HCT116 (cell line): ENCODE measurements at regions not wholly inside any gene's neighbourhood (a gene's known extent, or its start where the extent isn't known, plus 50 kb on each side); places are given as distances from the start of the nearest gene placed in this dataset.

Experiments
- ATAC-seq: fragments of 200-7000 bp; cut with Tn5 transposase; 2 replicates; pipeline ENCODE4 v1.9.1; 2020; ENCODE audit warnings: mild to moderate bottlenecking, moderate library complexity
- BruUV-seq: library from RNA; stranded (reverse); fragments of 400-500 nt; replicated peaks from 2 replicates; lab custom pipeline; 2021; lab: Mats Ljungman, UMichigan
- CTCF ChIA-PET: fragments of 300-600 bp; sonication (Branson Sonifier 250); formaldehyde crosslinking; loops from one replicate; lab custom pipeline; 2021; ENCODE audit warnings: antibody characterized with exemption; lab: Charles Lee
- POLR2A ChIA-PET: fragments of 300-600, 350-600 bp; sonication (Branson Sonifier 250); formaldehyde crosslinking; loops from one replicate; lab custom pipeline; 2021; ENCODE audit warnings: antibody characterized with exemption; lab: Charles Lee
- RAD21 ChIA-PET, 2 experiments: fragments of 300-600 bp; sonication (Branson Sonifier 250); formaldehyde crosslinking; loops; one replicate each; lab custom pipeline; 2023; ENCODE audit warnings: low total read pairs in 2 of 2; ENCODE audit not compliant: uncharacterized antibody in 2 of 2, unreplicated experiment in 2 of 2, low non-redundant PET in 1 of 2; lab: Charles Lee
- DNase-seq: peaks from one replicate; pipeline ENCODE4 v3.0.0-alpha.2; 2010; ENCODE audit warnings: low read depth, low spot score
- H2AFZ ChIP-seq: fragments of 200-600 bp; shearing (Covaris generic), sonication (generic); 2 replicates; pipeline ENCODE4 v1.6.1; 2017; ENCODE audit warnings: low read depth, mixed run types, mixed read lengths, antibody characterized with exemption, low read length; ENCODE audit not compliant: poor library complexity, severe bottlenecking
- H3K27ac ChIP-seq: 2 replicates; pipeline ENCODE4 v1.5.1; 2012; ENCODE audit warnings: low read depth, low read length
- H3K27me3 ChIP-seq: fragments of 200-600 bp; sonication (generic); 2 replicates; pipeline ENCODE4 v1.6.1; 2016; ENCODE audit warnings: mixed run types, low read length, mixed read lengths; ENCODE audit not compliant: insufficient read depth
- H3K36me3 ChIP-seq, 2 experiments: fragments of 200-500 bp in 1 of 2; fragments of 200-600 bp in 1 of 2; sonication (Bioruptor generic) in 1 of 2; sonication (generic) in 1 of 2; 2 replicates each; pipeline versions ENCODE4 v1.5.1 to v1.6.1; 2014 to 2016; ENCODE audit warnings: low read length in 2 of 2, inconsistent platforms in 1 of 2, mixed read lengths in 1 of 2, mixed run types in 1 of 2; ENCODE audit not compliant: insufficient read depth in 2 of 2, control insufficient read depth in 1 of 2
- H3K4me1 ChIP-seq, 2 experiments: fragments of 200-600 bp in 1 of 2; sonication (generic) in 1 of 2; 2 replicates each; pipeline versions ENCODE4 v1.5.1 to v1.6.1; 2012 to 2017; ENCODE audit warnings: low read length in 2 of 2, inconsistent platforms in 1 of 2, mild to moderate bottlenecking in 1 of 2, mixed read lengths in 1 of 2, mixed run types in 1 of 2, moderate library complexity in 1 of 2; ENCODE audit not compliant: insufficient read depth in 2 of 2, control insufficient read depth in 1 of 2
- H3K4me2 ChIP-seq: fragments of 200-600 bp; sonication (generic); 2 replicates; pipeline ENCODE4 v1.6.1; 2017; ENCODE audit warnings: mixed run types, low read length, mixed read lengths
- H3K4me3 ChIP-seq, 2 experiments: fragments of 200-600 bp in 1 of 2; sonication (generic) in 1 of 2; replicated peaks in 1 of 2; 2 replicates each; pipeline ENCODE4 v1.5.1; 2011 to 2016; ENCODE audit warnings: low read length in 2 of 2, control low read depth in 1 of 2, low read depth in 1 of 2, mild to moderate bottlenecking in 1 of 2, mixed read lengths in 1 of 2, mixed run types in 1 of 2
- H3K79me2 ChIP-seq: fragments of 200-600 bp; sonication (generic); 2 replicates; pipeline ENCODE4 v1.6.1; 2017; ENCODE audit warnings: mild to moderate bottlenecking, mixed run types, low read length, moderate library complexity, mixed read lengths; ENCODE audit not compliant: insufficient read depth
- H3K9ac ChIP-seq: fragments of 200-600 bp; sonication (generic); 2 replicates; pipeline ENCODE4 v1.6.1; 2016; ENCODE audit warnings: low read length, mixed read lengths
- H3K9me2 ChIP-seq: fragments of 200-600 bp; sonication (generic), shearing (Covaris generic); 2 replicates; pipeline ENCODE4 v1.6.1; 2017; ENCODE audit warnings: mixed run types, mild to moderate bottlenecking, moderate library complexity; ENCODE audit not compliant: insufficient read depth
- H3K9me3 ChIP-seq, 2 experiments: fragments of 200-500 bp in 1 of 2; fragments of 200-600 bp in 1 of 2; sonication (Bioruptor generic) in 1 of 2; sonication (generic) in 1 of 2; 2 replicates each; pipeline ENCODE4 v1.6.1; 2014 to 2017; ENCODE audit warnings: low read length in 2 of 2, mixed read lengths in 2 of 2, inconsistent platforms in 1 of 2, low read depth in 1 of 2, mild to moderate bottlenecking in 1 of 2, mixed run types in 1 of 2, moderate library complexity in 1 of 2; ENCODE audit not compliant: control insufficient read depth in 1 of 2, insufficient read depth in 1 of 2
- H4K20me1 ChIP-seq: fragments of 200-600 bp; sonication (generic), shearing (Covaris generic); 2 replicates; pipeline ENCODE4 v1.6.1; 2017; ENCODE audit warnings: mixed run types, mild to moderate bottlenecking, moderate library complexity; ENCODE audit not compliant: insufficient read depth
- ATF3 ChIP-seq: IDR thresholded peaks from 2 replicates; pipeline ENCODE4 v1.6.1; 2012
- CBX3 ChIP-seq: IDR thresholded peaks from 2 replicates; pipeline ENCODE4 v1.6.1; 2012; ENCODE audit warnings: low read depth
- CEBPB ChIP-seq: IDR thresholded peaks from 2 replicates; pipeline ENCODE4 v1.6.1; 2012; ENCODE audit warnings: low read depth
- ELF1 ChIP-seq: IDR thresholded peaks from 2 replicates; pipeline ENCODE4 v1.6.1; 2012; ENCODE audit warnings: low read depth, borderline replicate concordance
- EZH2 ChIP-seq: fragments of 200-600 bp; sonication (generic); IDR thresholded peaks from 2 replicates; pipeline ENCODE4 v1.6.1; 2017; ENCODE audit warnings: antibody characterized with exemption, mixed run types
- EZH2phosphoT487 ChIP-seq: fragments of 200-600 bp; IDR thresholded peaks from 2 replicates; pipeline ENCODE4 v1.6.1; 2018; ENCODE audit warnings: antibody characterized with exemption, borderline replicate concordance
- POLR2A ChIP-seq: IDR thresholded peaks from 2 replicates; pipeline ENCODE4 v1.7.0; 2011; ENCODE audit warnings: borderline replicate concordance; ENCODE audit not compliant: insufficient read depth, insufficient read length; ENCODE audit errors: extremely low read depth
- POLR2AphosphoS5 ChIP-seq: IDR thresholded peaks from 2 replicates; pipeline ENCODE4 v1.6.1; 2011; ENCODE audit warnings: mild to moderate bottlenecking, low read depth, low read length, moderate library complexity
- RAD21 ChIP-seq: IDR thresholded peaks from 2 replicates; pipeline ENCODE4 v1.6.1; 2012; ENCODE audit warnings: low read depth, mild to moderate bottlenecking
- SP1 ChIP-seq: IDR thresholded peaks from 2 replicates; pipeline ENCODE4 v1.6.1; 2012; ENCODE audit warnings: low read depth
- SRF ChIP-seq: IDR thresholded peaks from 2 replicates; pipeline ENCODE4 v1.6.1; 2012; ENCODE audit warnings: low read depth
- TCF7L2 ChIP-seq: IDR thresholded peaks from 2 replicates; pipeline ENCODE4 v1.7.0; 2011; ENCODE audit warnings: borderline replicate concordance, inconsistent platforms; ENCODE audit not compliant: insufficient read depth, insufficient read length; ENCODE audit errors: extremely low read depth
- ZFX ChIP-seq: fragments of 450-650 bp; IDR thresholded peaks from 2 replicates; pipeline ENCODE4 v1.6.1; 2017
- ZNF274 ChIP-seq: fragments of 200-500 bp; sonication (Bioruptor generic); IDR thresholded peaks from 2 replicates; pipeline ENCODE4 v1.6.1; 2014; ENCODE audit warnings: mild to moderate bottlenecking, low read depth, low read length, inconsistent platforms
- intact Hi-C: fragments of 100-400 bp; cut with micrococcal nuclease; formaldehyde crosslinking; loops from 2 replicates; pipeline ENCODE4 v1.10.0; 2022
- TF ChIP-seq, protein P1 (sequence below), 3 experiments: fragments of 200-600 bp in 1 of 3; sonication (generic) in 1 of 3; IDR thresholded peaks in 2 of 3; conservative IDR thresholded peaks in 1 of 3; 2 replicates each; pipeline ENCODE4 v1.5.1; 2012 to 2017; ENCODE audit warnings: low read depth in 2 of 3, low read length in 2 of 3, antibody characterized with exemption in 1 of 3, borderline replicate concordance in 1 of 3, control low read depth in 1 of 3, mild to moderate bottlenecking in 1 of 3, mixed read lengths in 1 of 3, mixed run types in 1 of 3, moderate library complexity in 1 of 3; ENCODE audit not compliant: insufficient read depth in 1 of 3
- TF ChIP-seq, protein P2 (sequence below): IDR thresholded peaks from 2 replicates; pipeline ENCODE4 v1.6.1; 2011; ENCODE audit warnings: mild to moderate bottlenecking, low read length, moderate library complexity; ENCODE audit not compliant: insufficient replicate concordance; ENCODE audit errors: extremely low read depth

- no peak for ATAC-seq
- RAD21 ChIA-PET, result no interaction called here
- no peaks in the 10 kb centered on the region for H4K20me1 ChIP-seq
- no peak for TF ChIP-seq ZFX
- no peak for TF ChIP-seq CEBPB
- no peak for TF ChIP-seq EZH2
- TF ChIP-seq, protein P1, sequence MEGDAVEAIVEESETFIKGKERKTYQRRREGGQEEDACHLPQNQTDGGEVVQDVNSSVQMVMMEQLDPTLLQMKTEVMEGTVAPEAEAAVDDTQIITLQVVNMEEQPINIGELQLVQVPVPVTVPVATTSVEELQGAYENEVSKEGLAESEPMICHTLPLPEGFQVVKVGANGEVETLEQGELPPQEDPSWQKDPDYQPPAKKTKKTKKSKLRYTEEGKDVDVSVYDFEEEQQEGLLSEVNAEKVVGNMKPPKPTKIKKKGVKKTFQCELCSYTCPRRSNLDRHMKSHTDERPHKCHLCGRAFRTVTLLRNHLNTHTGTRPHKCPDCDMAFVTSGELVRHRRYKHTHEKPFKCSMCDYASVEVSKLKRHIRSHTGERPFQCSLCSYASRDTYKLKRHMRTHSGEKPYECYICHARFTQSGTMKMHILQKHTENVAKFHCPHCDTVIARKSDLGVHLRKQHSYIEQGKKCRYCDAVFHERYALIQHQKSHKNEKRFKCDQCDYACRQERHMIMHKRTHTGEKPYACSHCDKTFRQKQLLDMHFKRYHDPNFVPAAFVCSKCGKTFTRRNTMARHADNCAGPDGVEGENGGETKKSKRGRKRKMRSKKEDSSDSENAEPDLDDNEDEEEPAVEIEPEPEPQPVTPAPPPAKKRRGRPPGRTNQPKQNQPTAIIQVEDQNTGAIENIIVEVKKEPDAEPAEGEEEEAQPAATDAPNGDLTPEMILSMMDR (IDR thresholded peaks at IDR 0.05 in 2 of 3, conservative IDR thresholded peaks at IDR 0.05 in 1 of 3; ENCODE audit: borderline replicate concordance in 1 of 3, insufficient read depth in 1 of 3, low read depth in 2 of 3, low read length in 2 of 3), result no peak
- TF ChIP-seq ATF3, result no peak
- TF ChIP-seq EZH2phosphoT487, result no peak
- no peak for TF ChIP-seq POLR2A
- no peak for TF ChIP-seq ELF1
- TF ChIP-seq RAD21, result no peak
- no peak for TF ChIP-seq TCF7L2
- TF ChIP-seq SRF, result no peak
- no peak for TF ChIP-seq POLR2AphosphoS5
- no peak for TF ChIP-seq SP1
- TF ChIP-seq ZNF274, result no peak
- TF ChIP-seq, protein P2, sequence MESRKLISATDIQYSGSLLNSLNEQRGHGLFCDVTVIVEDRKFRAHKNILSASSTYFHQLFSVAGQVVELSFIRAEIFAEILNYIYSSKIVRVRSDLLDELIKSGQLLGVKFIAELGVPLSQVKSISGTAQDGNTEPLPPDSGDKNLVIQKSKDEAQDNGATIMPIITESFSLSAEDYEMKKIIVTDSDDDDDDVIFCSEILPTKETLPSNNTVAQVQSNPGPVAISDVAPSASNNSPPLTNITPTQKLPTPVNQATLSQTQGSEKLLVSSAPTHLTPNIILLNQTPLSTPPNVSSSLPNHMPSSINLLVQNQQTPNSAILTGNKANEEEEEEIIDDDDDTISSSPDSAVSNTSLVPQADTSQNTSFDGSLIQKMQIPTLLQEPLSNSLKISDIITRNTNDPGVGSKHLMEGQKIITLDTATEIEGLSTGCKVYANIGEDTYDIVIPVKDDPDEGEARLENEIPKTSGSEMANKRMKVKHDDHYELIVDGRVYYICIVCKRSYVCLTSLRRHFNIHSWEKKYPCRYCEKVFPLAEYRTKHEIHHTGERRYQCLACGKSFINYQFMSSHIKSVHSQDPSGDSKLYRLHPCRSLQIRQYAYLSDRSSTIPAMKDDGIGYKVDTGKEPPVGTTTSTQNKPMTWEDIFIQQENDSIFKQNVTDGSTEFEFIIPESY, result no peak
- no peak for TF ChIP-seq CBX3
- peaks cover 0 to 2% of the 10 kb centered on the region in 2 experiments; a peak in 1 of 4 replicates for H3K4me1 ChIP-seq
- no peaks in the 10 kb centered on the region for H3K79me2 ChIP-seq
- H3K4me3 ChIP-seq, result no peak overlapping the region
- no peak overlapping the region for H3K9ac ChIP-seq
- CTCF ChIA-PET, result no interaction called here
- POLR2A ChIA-PET, result no interaction called here
- intact Hi-C loops, result no loop called here
- no peak overlapping the region for H3K4me2 ChIP-seq
- H3K9me2 ChIP-seq, result no peaks in the 10 kb centered on the region
- H3K27ac ChIP-seq, result no peak overlapping the region
- H2AFZ ChIP-seq, result no peak overlapping the region
- H3K9me3 ChIP-seq, result no peaks in the 10 kb centered on the region
- no peaks in the 10 kb centered on the region for H3K27me3 ChIP-seq
- no peaks in the 10 kb centered on the region for H3K36me3 ChIP-seq
- BruUV-seq, result no TSS peak
- no peak for DNase-seq
Observed at GRCh38 chr4:103405415-103405814, 207.3 kb upstream of the CENPE start.
